Liver (tissue), 8 donors: ENCODE measurements at regions not wholly inside any gene's neighbourhood (a gene's known extent, or its start where the extent isn't known, plus 50 kb on each side); places are given as distances from the start of the nearest gene placed in this dataset.

Experiments
- DNase-seq: peaks from one replicate; pipeline ENCODE4 v3.0.0-alpha.2; 2017; ENCODE audit warnings: low spot score
- H3K27ac ChIP-seq, 2 donors: one replicate each; pipeline ENCODE4 v1.7.0; 2013; ENCODE audit warnings: inconsistent platforms in 2 of 2, low read length in 2 of 2, control low read depth in 1 of 2, low read depth in 1 of 2, mild to moderate bottlenecking in 1 of 2
- H3K27me3 ChIP-seq, 4 donors: one replicate each; pipeline versions ENCODE4 v1.6.1 to v1.7.0; 2013; ENCODE audit warnings: low read length in 3 of 4, inconsistent platforms in 1 of 4, mild to moderate bottlenecking in 1 of 4, moderate library complexity in 1 of 4; ENCODE audit not compliant: control insufficient read depth in 4 of 4, insufficient read depth in 4 of 4
- H3K36me3 ChIP-seq, 4 donors: one replicate each; pipeline versions ENCODE4 v1.6.1 to v1.7.0; 2013; ENCODE audit warnings: low read length in 3 of 4, mild to moderate bottlenecking in 3 of 4, low read depth in 1 of 4, moderate library complexity in 1 of 4; ENCODE audit not compliant: control insufficient read depth in 4 of 4, insufficient read depth in 3 of 4
- H3K4me1 ChIP-seq, 4 donors: one replicate each; pipeline versions ENCODE4 v1.6.1 to v1.7.0; 2013; ENCODE audit warnings: low read length in 3 of 4, mild to moderate bottlenecking in 3 of 4, moderate library complexity in 1 of 4; ENCODE audit not compliant: control insufficient read depth in 4 of 4, insufficient read depth in 4 of 4
- H3K4me3 ChIP-seq, 3 donors: one replicate each; pipeline versions ENCODE4 v1.6.1 to v1.7.0; 2013; ENCODE audit warnings: low read length in 3 of 3, control low read depth in 1 of 3, low read depth in 1 of 3, mild to moderate bottlenecking in 1 of 3
- H3K9ac ChIP-seq, 2 donors: one replicate each; pipeline ENCODE4 v1.7.0; 2013; ENCODE audit warnings: low read length in 2 of 2, mild to moderate bottlenecking in 2 of 2, moderate library complexity in 2 of 2, control low read depth in 1 of 2, low read depth in 1 of 2
- H3K9me3 ChIP-seq, 4 donors: one replicate each; pipeline versions ENCODE4 v1.6.1 to v1.7.0; 2013; ENCODE audit warnings: low read length in 3 of 4; ENCODE audit not compliant: control insufficient read depth in 4 of 4
- FOXA1 ChIP-seq: IDR thresholded peaks from 2 replicates; pipeline ENCODE4 v1.6.1; 2016; ENCODE audit warnings: antibody characterized with exemption
- FOXA2 ChIP-seq: IDR thresholded peaks from 2 replicates; pipeline ENCODE4 v1.6.1; 2016; ENCODE audit warnings: antibody characterized with exemption
- HNF4G ChIP-seq: IDR thresholded peaks from 2 replicates; pipeline ENCODE4 v1.6.1; 2016; ENCODE audit warnings: antibody characterized with exemption
- NR2F2 ChIP-seq: IDR thresholded peaks from 2 replicates; pipeline ENCODE4 v1.6.1; 2016; ENCODE audit warnings: antibody characterized with exemption
- RAD21 ChIP-seq, 2 donors: IDR thresholded peaks; 2 replicates each; pipeline ENCODE4 v1.6.1; 2016; ENCODE audit warnings: antibody characterized with exemption in 2 of 2, mild to moderate bottlenecking in 2 of 2
- SP1 ChIP-seq: IDR thresholded peaks from 2 replicates; pipeline ENCODE4 v1.6.1; 2018; ENCODE audit warnings: antibody characterized with exemption, mild to moderate bottlenecking
- WGBS: extraction: QIAGEN DNeasy Blood & Tissue Kit; methylation state at CpG from one replicate; pipeline ENCODE4 v1.1.7; 2013; 5-methylcytosine and 5-hydroxymethylcytosine counted together
- TF ChIP-seq, protein P1 (sequence below): IDR thresholded peaks from 2 replicates; pipeline ENCODE4 v1.6.1; 2016; ENCODE audit warnings: antibody characterized with exemption, mild to moderate bottlenecking
- TF ChIP-seq, protein P2 (sequence below): IDR thresholded peaks from 2 replicates; pipeline ENCODE4 v1.6.1; 2016; ENCODE audit warnings: antibody characterized with exemption
- TF ChIP-seq, protein P3 (sequence below): IDR thresholded peaks from 2 replicates; pipeline ENCODE4 v1.6.1; 2016; ENCODE audit warnings: antibody characterized with exemption
- TF ChIP-seq, protein P4 (sequence below): IDR thresholded peaks from 2 replicates; pipeline ENCODE4 v1.6.1; 2016; ENCODE audit warnings: antibody characterized with exemption
- TF ChIP-seq, protein P5 (sequence below): fragments of 150-350 bp; IDR thresholded peaks from 2 replicates; pipeline ENCODE4 v1.5.1; 2017; ENCODE audit warnings: improper control_type of control experiment, low read depth, low read length; ENCODE audit not compliant: missing input control
- donor health status: healthy.
- donor health status: healthy.
- donor health status: healthy.
- donor health status: healthy.
- donor health status: healthy.

DNA sequence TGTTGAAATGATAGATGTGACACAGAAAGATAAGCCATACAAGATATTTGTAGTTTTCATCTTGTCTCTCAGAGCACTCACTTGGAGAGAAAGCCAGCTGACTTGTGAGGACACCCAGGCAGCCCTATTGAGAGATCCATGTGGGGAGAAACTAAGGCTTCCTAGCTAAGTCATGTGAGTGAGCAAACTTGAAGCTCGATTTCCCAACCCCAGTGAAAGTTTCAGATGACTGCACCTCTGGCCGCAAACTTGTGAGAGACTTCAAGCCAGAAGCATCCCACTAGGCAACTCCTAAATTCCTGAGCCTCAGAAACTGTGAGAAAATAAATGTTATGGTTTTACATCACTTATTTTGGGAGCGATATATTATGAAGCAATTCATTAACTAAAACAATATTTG lies 832.3 kb downstream of the LTN1 start:
- no peak for DNase-seq
- H3K27ac ChIP-seq = no peak overlapping the region
- no peaks in the 10 kb centered on the region for H3K9me3 ChIP-seq
- 88% methylated on average over 3 of the region's 3 CpGs for WGBS
- H3K27me3 ChIP-seq = no peaks in the 10 kb centered on the region
- H3K4me3 ChIP-seq = no peak overlapping the region
- no peaks in the 10 kb centered on the region for H3K36me3 ChIP-seq
- no peak for TF ChIP-seq NR2F2
- TF ChIP-seq FOXA1 = no peak
- TF ChIP-seq HNF4G = no peak
- TF ChIP-seq, protein P1, sequence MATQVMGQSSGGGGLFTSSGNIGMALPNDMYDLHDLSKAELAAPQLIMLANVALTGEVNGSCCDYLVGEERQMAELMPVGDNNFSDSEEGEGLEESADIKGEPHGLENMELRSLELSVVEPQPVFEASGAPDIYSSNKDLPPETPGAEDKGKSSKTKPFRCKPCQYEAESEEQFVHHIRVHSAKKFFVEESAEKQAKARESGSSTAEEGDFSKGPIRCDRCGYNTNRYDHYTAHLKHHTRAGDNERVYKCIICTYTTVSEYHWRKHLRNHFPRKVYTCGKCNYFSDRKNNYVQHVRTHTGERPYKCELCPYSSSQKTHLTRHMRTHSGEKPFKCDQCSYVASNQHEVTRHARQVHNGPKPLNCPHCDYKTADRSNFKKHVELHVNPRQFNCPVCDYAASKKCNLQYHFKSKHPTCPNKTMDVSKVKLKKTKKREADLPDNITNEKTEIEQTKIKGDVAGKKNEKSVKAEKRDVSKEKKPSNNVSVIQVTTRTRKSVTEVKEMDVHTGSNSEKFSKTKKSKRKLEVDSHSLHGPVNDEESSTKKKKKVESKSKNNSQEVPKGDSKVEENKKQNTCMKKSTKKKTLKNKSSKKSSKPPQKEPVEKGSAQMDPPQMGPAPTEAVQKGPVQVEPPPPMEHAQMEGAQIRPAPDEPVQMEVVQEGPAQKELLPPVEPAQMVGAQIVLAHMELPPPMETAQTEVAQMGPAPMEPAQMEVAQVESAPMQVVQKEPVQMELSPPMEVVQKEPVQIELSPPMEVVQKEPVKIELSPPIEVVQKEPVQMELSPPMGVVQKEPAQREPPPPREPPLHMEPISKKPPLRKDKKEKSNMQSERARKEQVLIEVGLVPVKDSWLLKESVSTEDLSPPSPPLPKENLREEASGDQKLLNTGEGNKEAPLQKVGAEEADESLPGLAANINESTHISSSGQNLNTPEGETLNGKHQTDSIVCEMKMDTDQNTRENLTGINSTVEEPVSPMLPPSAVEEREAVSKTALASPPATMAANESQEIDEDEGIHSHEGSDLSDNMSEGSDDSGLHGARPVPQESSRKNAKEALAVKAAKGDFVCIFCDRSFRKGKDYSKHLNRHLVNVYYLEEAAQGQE = no peak
- TF ChIP-seq, protein P2, sequence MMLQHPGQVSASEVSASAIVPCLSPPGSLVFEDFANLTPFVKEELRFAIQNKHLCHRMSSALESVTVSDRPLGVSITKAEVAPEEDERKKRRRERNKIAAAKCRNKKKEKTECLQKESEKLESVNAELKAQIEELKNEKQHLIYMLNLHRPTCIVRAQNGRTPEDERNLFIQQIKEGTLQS = no peak
- no peak for TF ChIP-seq SP1
- no peak for TF ChIP-seq RAD21 (IDR thresholded peaks at IDR 0.05)
- TF ChIP-seq, protein P3, sequence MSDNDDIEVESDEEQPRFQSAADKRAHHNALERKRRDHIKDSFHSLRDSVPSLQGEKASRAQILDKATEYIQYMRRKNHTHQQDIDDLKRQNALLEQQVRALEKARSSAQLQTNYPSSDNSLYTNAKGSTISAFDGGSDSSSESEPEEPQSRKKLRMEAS = no peak
- TF ChIP-seq, protein P4, sequence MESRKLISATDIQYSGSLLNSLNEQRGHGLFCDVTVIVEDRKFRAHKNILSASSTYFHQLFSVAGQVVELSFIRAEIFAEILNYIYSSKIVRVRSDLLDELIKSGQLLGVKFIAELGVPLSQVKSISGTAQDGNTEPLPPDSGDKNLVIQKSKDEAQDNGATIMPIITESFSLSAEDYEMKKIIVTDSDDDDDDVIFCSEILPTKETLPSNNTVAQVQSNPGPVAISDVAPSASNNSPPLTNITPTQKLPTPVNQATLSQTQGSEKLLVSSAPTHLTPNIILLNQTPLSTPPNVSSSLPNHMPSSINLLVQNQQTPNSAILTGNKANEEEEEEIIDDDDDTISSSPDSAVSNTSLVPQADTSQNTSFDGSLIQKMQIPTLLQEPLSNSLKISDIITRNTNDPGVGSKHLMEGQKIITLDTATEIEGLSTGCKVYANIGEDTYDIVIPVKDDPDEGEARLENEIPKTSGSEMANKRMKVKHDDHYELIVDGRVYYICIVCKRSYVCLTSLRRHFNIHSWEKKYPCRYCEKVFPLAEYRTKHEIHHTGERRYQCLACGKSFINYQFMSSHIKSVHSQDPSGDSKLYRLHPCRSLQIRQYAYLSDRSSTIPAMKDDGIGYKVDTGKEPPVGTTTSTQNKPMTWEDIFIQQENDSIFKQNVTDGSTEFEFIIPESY = no peak
- TF ChIP-seq, protein P5, sequence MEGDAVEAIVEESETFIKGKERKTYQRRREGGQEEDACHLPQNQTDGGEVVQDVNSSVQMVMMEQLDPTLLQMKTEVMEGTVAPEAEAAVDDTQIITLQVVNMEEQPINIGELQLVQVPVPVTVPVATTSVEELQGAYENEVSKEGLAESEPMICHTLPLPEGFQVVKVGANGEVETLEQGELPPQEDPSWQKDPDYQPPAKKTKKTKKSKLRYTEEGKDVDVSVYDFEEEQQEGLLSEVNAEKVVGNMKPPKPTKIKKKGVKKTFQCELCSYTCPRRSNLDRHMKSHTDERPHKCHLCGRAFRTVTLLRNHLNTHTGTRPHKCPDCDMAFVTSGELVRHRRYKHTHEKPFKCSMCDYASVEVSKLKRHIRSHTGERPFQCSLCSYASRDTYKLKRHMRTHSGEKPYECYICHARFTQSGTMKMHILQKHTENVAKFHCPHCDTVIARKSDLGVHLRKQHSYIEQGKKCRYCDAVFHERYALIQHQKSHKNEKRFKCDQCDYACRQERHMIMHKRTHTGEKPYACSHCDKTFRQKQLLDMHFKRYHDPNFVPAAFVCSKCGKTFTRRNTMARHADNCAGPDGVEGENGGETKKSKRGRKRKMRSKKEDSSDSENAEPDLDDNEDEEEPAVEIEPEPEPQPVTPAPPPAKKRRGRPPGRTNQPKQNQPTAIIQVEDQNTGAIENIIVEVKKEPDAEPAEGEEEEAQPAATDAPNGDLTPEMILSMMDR = no peak
- no peak overlapping the region for H3K9ac ChIP-seq
- no peaks in the 10 kb centered on the region for H3K4me1 ChIP-seq

DNA sequence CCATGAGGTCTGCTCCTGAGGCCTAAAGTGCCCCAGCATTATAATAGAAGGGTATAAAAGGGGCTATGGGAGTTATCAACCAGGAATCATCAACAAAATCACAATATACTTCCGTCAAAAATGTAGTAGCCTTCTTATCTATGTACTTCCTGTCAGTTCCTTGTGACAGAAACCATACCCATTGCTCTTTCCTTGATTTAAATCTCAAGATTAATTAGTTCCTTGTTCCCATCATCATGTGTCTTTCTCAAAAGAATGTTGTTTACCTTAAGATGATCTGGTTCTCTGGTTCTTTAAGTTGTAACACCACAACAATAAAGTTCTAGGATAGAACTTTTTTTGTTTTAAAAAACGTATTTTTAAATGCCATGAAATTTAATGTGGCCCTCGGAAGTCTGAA lies 833.3 kb downstream of the LTN1 start:
- Histone ChIP-seq H3K4me1 (no peaks in the 10 kb centered on the region), H3K9me3 (no peaks in the 10 kb centered on the region), H3K36me3 (no peaks in the 10 kb centered on the region), H3K27ac (no peak overlapping the region), H3K4me3 (no peak overlapping the region), H3K9ac (no peak overlapping the region), H3K27me3 (no peaks in the 10 kb centered on the region)
- WGBS = 50% methylated on average over 3 of the region's 3 CpGs
- no peak for DNase-seq
- TF ChIP-seq, protein P1 = no peak
- TF ChIP-seq FOXA2 (no peak), SP1 (no peak)
